ENCODE measurements at regions not wholly inside any gene's neighbourhood (a gene's known extent, or its start where the extent isn't known, plus 50 kb on each side); places are given as distances from the start of the nearest gene placed in this dataset.
"Not testable (repeated sequence)": the region's sequence is repeated elsewhere in the genome, so short reads cannot be mapped to it uniquely, and the experiment has no call there.

GRCh38 chr10:37488792-37489657 lies 363.6 kb downstream of the ANKRD30A start:
- no peak overlapping the region for H3K9ac ChIP-seq (ENCODE audit: extremely low read depth, insufficient read length, low read length)
- H3K79me2 ChIP-seq (ENCODE audit: insufficient read depth, low read length) = no peaks in the 10 kb centered on the region
- no peaks in the 10 kb centered on the region for H3K23me2 ChIP-seq (ENCODE audit: insufficient read length, low read depth, low read length, poor library complexity, severe bottlenecking)

GRCh38 chr10:37480596-37480995 lies 355.2 kb downstream of the ANKRD30A start:
- not testable (repeated sequence) for H4K91ac ChIP-seq (ENCODE audit: insufficient read length, low read depth, low read length); H3K4ac ChIP-seq (ENCODE audit: low read depth, low read length); H2BK15ac ChIP-seq (ENCODE audit: low read depth, low read length); H3K4me1 Mint-ChIP-seq; H2AK5ac ChIP-seq (ENCODE audit: insufficient read length, low read length); H3K27me3 Mint-ChIP-seq (ENCODE audit: low read depth); H3K23ac ChIP-seq (ENCODE audit: insufficient read length, low read depth, low read length); H3K9ac ChIP-seq (ENCODE audit: extremely low read depth, insufficient read length, low read length); H3K23me2 ChIP-seq (ENCODE audit: insufficient read length, low read depth, low read length, poor library complexity, severe bottlenecking); H3K4me1 ChIP-seq (ENCODE audit: insufficient read depth, low read length); H3K79me2 ChIP-seq (ENCODE audit: insufficient read depth, low read length); H2AFZ ChIP-seq (ENCODE audit: low read length); H4K8ac ChIP-seq (replicated peaks; ENCODE audit: insufficient read length, low read depth, low read length); H2BK120ac ChIP-seq (ENCODE audit: low read depth, low read length, poor library complexity, severe bottlenecking); DNase-seq; H2BK12ac ChIP-seq (ENCODE audit: insufficient read length, low read depth, low read length); H3K4me2 ChIP-seq (ENCODE audit: insufficient read depth, insufficient read length, low read length); H2BK20ac ChIP-seq (ENCODE audit: low read depth, low read length, poor library complexity, severe bottlenecking); H3K27ac Mint-ChIP-seq; H3K4me3 Mint-ChIP-seq; H2BK5ac ChIP-seq (ENCODE audit: insufficient read length, low read length); H3K79me1 ChIP-seq (ENCODE audit: insufficient read depth, low read depth, low read length, poor library complexity, severe bottlenecking); H4K20me1 ChIP-seq (ENCODE audit: control insufficient read depth, insufficient read depth, insufficient read length); H3K27ac ChIP-seq (ENCODE audit: insufficient read length, low read depth, low read length); H3K14ac ChIP-seq (ENCODE audit: insufficient read depth, low read length); H3T11ph ChIP-seq (ENCODE audit: low read length); H3K56ac ChIP-seq (ENCODE audit: insufficient read length, low read depth, low read length); H3K27me3 ChIP-seq (ENCODE audit: insufficient read depth, low read length); H3K18ac ChIP-seq (ENCODE audit: insufficient read length, low read depth, low read length); H4K5ac ChIP-seq (ENCODE audit: insufficient read length, low read depth, low read length)
- Mint-ChIP-seq H3K36me3 (ENCODE audit: insufficient read depth in 1 of 3, low read depth in 3 of 3) (peaks cover 2 to 18% (median 7%) of the 10 kb centered on the region in 3 experiments; a peak in 4 of 7 replicates), H3K9me3 (peaks cover 78 to 90% of the 10 kb centered on the region in 2 experiments)
- H3K9me3 ChIP-seq (ENCODE audit: control insufficient read depth, low read depth, low read length) = peaks cover 15% of the 10 kb centered on the region
- no CpG with 5 or more reads among the region's 5 CpGs for WGBS (ENCODE audit: extremely low coverage, insufficient read length, low lambda C conversion rate)

More at GRCh38 chr10:37488792-37489657, 363.6 kb downstream of the ANKRD30A start:
- no peak overlapping the region for H3K23ac ChIP-seq (ENCODE audit: insufficient read length, low read depth, low read length)
- H3T11ph ChIP-seq (ENCODE audit: low read length) = no peak overlapping the region
- peaks cover 0 to 14% (median 13%) of the 10 kb centered on the region in 3 experiments; a peak in 5 of 7 replicates for H3K36me3 Mint-ChIP-seq (ENCODE audit: insufficient read depth in 1 of 3, low read depth in 3 of 3)
- H2AFZ ChIP-seq (ENCODE audit: low read length) = no peak overlapping the region
- no peaks in the 10 kb centered on the region for H3K4me1 ChIP-seq (ENCODE audit: insufficient read depth, low read length)
- no peak overlapping the region for H3K4me3 Mint-ChIP-seq
- H3K79me1 ChIP-seq (ENCODE audit: insufficient read depth, low read depth, low read length, poor library complexity, severe bottlenecking) = no peaks in the 10 kb centered on the region
- no peak overlapping the region for H3K27ac Mint-ChIP-seq
- H3K27me3 Mint-ChIP-seq (ENCODE audit: low read depth) = no peaks in the 10 kb centered on the region
- no peak overlapping the region for H3K27ac ChIP-seq (ENCODE audit: insufficient read length, low read depth, low read length)
- no peak overlapping the region for H3K4ac ChIP-seq (ENCODE audit: low read depth, low read length)
- H2BK5ac ChIP-seq (ENCODE audit: insufficient read length, low read length) = no peak overlapping the region
- H4K8ac ChIP-seq (replicated peaks; ENCODE audit: insufficient read length, low read depth, low read length) = no peak overlapping the region
- no peaks in the 10 kb centered on the region for H4K20me1 ChIP-seq (ENCODE audit: control insufficient read depth, insufficient read depth, insufficient read length)
- H3K4me1 Mint-ChIP-seq = no peaks in the 10 kb centered on the region
- no peak overlapping the region for H2BK20ac ChIP-seq (ENCODE audit: low read depth, low read length, poor library complexity, severe bottlenecking)
- no peak overlapping the region for H2BK12ac ChIP-seq (ENCODE audit: insufficient read length, low read depth, low read length)
- H2AK5ac ChIP-seq (ENCODE audit: insufficient read length, low read length) = no peak overlapping the region
- H4K5ac ChIP-seq (ENCODE audit: insufficient read length, low read depth, low read length) = no peak overlapping the region
- H4K91ac ChIP-seq (ENCODE audit: insufficient read length, low read depth, low read length) = no peak overlapping the region
- peaks cover 42% of the 10 kb centered on the region for H3K9me3 ChIP-seq (ENCODE audit: control insufficient read depth, low read depth, low read length)
- no peak overlapping the region for H3K56ac ChIP-seq (ENCODE audit: insufficient read length, low read depth, low read length)
- no peak overlapping the region for H3K4me2 ChIP-seq (ENCODE audit: insufficient read depth, insufficient read length, low read length)
- H2BK15ac ChIP-seq (ENCODE audit: low read depth, low read length) = no peak overlapping the region
- H2BK120ac ChIP-seq (ENCODE audit: low read depth, low read length, poor library complexity, severe bottlenecking) = no peak overlapping the region
- no peak for DNase-seq
- no peak overlapping the region for H3K18ac ChIP-seq (ENCODE audit: insufficient read length, low read depth, low read length)
- TF ChIP-seq, protein P1, sequence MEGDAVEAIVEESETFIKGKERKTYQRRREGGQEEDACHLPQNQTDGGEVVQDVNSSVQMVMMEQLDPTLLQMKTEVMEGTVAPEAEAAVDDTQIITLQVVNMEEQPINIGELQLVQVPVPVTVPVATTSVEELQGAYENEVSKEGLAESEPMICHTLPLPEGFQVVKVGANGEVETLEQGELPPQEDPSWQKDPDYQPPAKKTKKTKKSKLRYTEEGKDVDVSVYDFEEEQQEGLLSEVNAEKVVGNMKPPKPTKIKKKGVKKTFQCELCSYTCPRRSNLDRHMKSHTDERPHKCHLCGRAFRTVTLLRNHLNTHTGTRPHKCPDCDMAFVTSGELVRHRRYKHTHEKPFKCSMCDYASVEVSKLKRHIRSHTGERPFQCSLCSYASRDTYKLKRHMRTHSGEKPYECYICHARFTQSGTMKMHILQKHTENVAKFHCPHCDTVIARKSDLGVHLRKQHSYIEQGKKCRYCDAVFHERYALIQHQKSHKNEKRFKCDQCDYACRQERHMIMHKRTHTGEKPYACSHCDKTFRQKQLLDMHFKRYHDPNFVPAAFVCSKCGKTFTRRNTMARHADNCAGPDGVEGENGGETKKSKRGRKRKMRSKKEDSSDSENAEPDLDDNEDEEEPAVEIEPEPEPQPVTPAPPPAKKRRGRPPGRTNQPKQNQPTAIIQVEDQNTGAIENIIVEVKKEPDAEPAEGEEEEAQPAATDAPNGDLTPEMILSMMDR (conservative IDR thresholded peaks at IDR 0.05) = no peak
- H3K9me3 Mint-ChIP-seq = peaks cover 80 to 90% of the 10 kb centered on the region in 2 experiments
- whole genome bisulfite sequencing (ENCODE audit: extremely low coverage, insufficient read length, low lambda C conversion rate) = no CpG with 5 or more reads among the region's 10 CpGs
- H3K27me3 ChIP-seq (ENCODE audit: insufficient read depth, low read length) = no peaks in the 10 kb centered on the region
- no peak overlapping the region for H3K14ac ChIP-seq (ENCODE audit: insufficient read depth, low read length)

Data from H9 (cell line).